Testis (tissue), 2 donors: ENCODE measurements at regions not wholly inside any gene's neighbourhood (a gene's known extent, or its start where the extent isn't known, plus 50 kb on each side); places are given as distances from the start of the nearest gene placed in this dataset.
"Not testable (repeated sequence)": the region's sequence is repeated elsewhere in the genome, so short reads cannot be mapped to it uniquely, and the experiment has no call there.

Experiments
- DNase-seq: peaks from one replicate; pipeline ENCODE4 v3.0.0-alpha.2; 2019
- H3K27ac ChIP-seq, 2 donors: fragments of 200-600 bp; sonication (generic); one replicate each; pipeline ENCODE4 v1.5.1; 2019
- H3K27me3 ChIP-seq: fragments of 200-600 bp; sonication (generic); one replicate; pipeline ENCODE4 v1.5.1; 2019
- H3K36me3 ChIP-seq: fragments of 200-600 bp; sonication (generic); one replicate; pipeline ENCODE4 v1.5.1; 2017; ENCODE audit warnings: low read depth; ENCODE audit errors: missing control alignments
- H3K4me1 ChIP-seq: fragments of 200-600 bp; sonication (generic); one replicate; pipeline ENCODE4 v1.5.1; 2019
- H3K4me3 ChIP-seq, 2 donors: fragments of 200-600 bp; sonication (generic); one replicate each; pipeline ENCODE4 v1.5.1; 2017 to 2019
- H3K9me3 ChIP-seq: fragments of 200-600 bp; sonication (generic); one replicate; pipeline ENCODE4 v1.5.1; 2017
- CTCF ChIP-seq, 3 experiments: fragments of 450-650 bp in 2 of 3; fragments of 200-600 bp in 1 of 3; sonication (generic) in 1 of 3; IDR thresholded peaks; one replicate each; pipeline ENCODE4 v1.5.1; 2016 to 2019; ENCODE audit warnings: antibody characterized with exemption in 3 of 3, mild to moderate bottlenecking in 2 of 3, moderate library complexity in 1 of 3
- POLR2A ChIP-seq: fragments of 450-650 bp; IDR thresholded peaks from one replicate; pipeline ENCODE4 v1.6.1; 2017; ENCODE audit warnings: antibody characterized with exemption, mild to moderate bottlenecking, moderate library complexity
- WGBS, 2 donors: methylation state at CpG; one replicate each; pipeline ENCODE4 v1.1.5; 2018; 5-methylcytosine and 5-hydroxymethylcytosine counted together
- intact Hi-C: fragments of 100-400 bp; cut with DNase I; formaldehyde crosslinking; loops from one replicate; pipeline ENCODE4 v1.15.1; 2023; ENCODE audit warnings: low total_unique reads

GRCh38 chr1:233805786-233806185 is 98.7 kb upstream of the SLC35F3 start:
- no peak for DNase-seq
- Histone ChIP-seq H3K27ac (no peak overlapping the region), H3K4me1 (no peaks in the 10 kb centered on the region), H3K36me3 (no peaks in the 10 kb centered on the region), H3K9me3 (no peaks in the 10 kb centered on the region), H3K27me3 (no peaks in the 10 kb centered on the region), H3K4me3 (no peak overlapping the region)
- WGBS, 2 donors: 81 to 91% methylated on average over 2 of the region's 2 CpGs
- intact Hi-C loops: no loop called here
- no peak for TF ChIP-seq CTCF (IDR thresholded peaks at IDR 0.05)
- no peak for TF ChIP-seq POLR2A

GRCh38 chr1:233815357-233815756 is 89.1 kb upstream of the SLC35F3 start:
- no peaks in the 10 kb centered on the region for H3K9me3 ChIP-seq
- no peaks in the 10 kb centered on the region for H3K4me1 ChIP-seq
- H3K4me3 ChIP-seq: no peak overlapping the region
- no peak overlapping the region for H3K27ac ChIP-seq
- no peaks in the 10 kb centered on the region for H3K36me3 ChIP-seq
- TF ChIP-seq CTCF (IDR thresholded peaks at IDR 0.05) (no peak), POLR2A (no peak)
- no peak for DNase-seq
- no peaks in the 10 kb centered on the region for H3K27me3 ChIP-seq
- WGBS, 2 donors: 40 to 92% methylated on average over 1 of the region's 1 CpG
- intact Hi-C loops: no loop called here

GRCh38 chr1:233815865-233816264 is 88.6 kb upstream of the SLC35F3 start:
- no peak overlapping the region for H3K27ac ChIP-seq
- DNase-seq: no peak
- H3K4me1 ChIP-seq: no peaks in the 10 kb centered on the region
- intact Hi-C loops: no loop called here
- H3K9me3 ChIP-seq: no peaks in the 10 kb centered on the region
- no peaks in the 10 kb centered on the region for H3K36me3 ChIP-seq
- H3K4me3 ChIP-seq: no peak overlapping the region
- 77 to 91% methylated on average over 3 of the region's 3 CpGs for WGBS, 2 donors
- no peak for TF ChIP-seq POLR2A
- TF ChIP-seq CTCF (IDR thresholded peaks at IDR 0.05): no peak
- H3K27me3 ChIP-seq: no peaks in the 10 kb centered on the region

- H3K27me3 ChIP-seq: no peaks in the 10 kb centered on the region
- intact Hi-C loops: no loop called here
- H3K4me3 ChIP-seq: no peak overlapping the region
- no peaks in the 10 kb centered on the region for H3K4me1 ChIP-seq
- TF ChIP-seq POLR2A (no peak), CTCF (IDR thresholded peaks at IDR 0.05) (no peak)
- WGBS, 2 donors: 87 to 95% methylated on average over 2 of the region's 2 CpGs
- no peaks in the 10 kb centered on the region for H3K36me3 ChIP-seq
- DNase-seq: no peak
- H3K27ac ChIP-seq: no peak overlapping the region
- H3K9me3 ChIP-seq: no peaks in the 10 kb centered on the region
These were observed 88.1 kb upstream of the SLC35F3 start for GRCh38 chr1:233816348-233816747.

GRCh38 chr1:233819042-233819441 is 85.4 kb upstream of the SLC35F3 start:
- no peaks in the 10 kb centered on the region for H3K4me1 ChIP-seq
- H3K27me3 ChIP-seq: no peaks in the 10 kb centered on the region
- H3K27ac ChIP-seq: no peak overlapping the region
- no peak overlapping the region for H3K4me3 ChIP-seq
- no peaks in the 10 kb centered on the region for H3K36me3 ChIP-seq
- no peaks in the 10 kb centered on the region for H3K9me3 ChIP-seq
- TF ChIP-seq POLR2A (no peak), CTCF (IDR thresholded peaks at IDR 0.05) (no peak)
- intact Hi-C loops: no loop called here
- WGBS, 2 donors: 43 to 60% methylated on average over 1 of the region's 1 CpG
- DNase-seq: no peak

GRCh38 chr1:233824179-233824578 is 80.3 kb upstream of the SLC35F3 start:
- DNase-seq, intact Hi-C loops: not testable (repeated sequence)
- WGBS, 2 donors: 86 to 94% methylated on average over 2 of the region's 2 CpGs

GRCh38 chr1:233827937-233828336 is 76.5 kb upstream of the SLC35F3 start:
- DNase-seq, H3K9me3 ChIP-seq, intact Hi-C loops, H3K36me3 ChIP-seq, H3K27me3 ChIP-seq, H3K27ac ChIP-seq, H3K4me1 ChIP-seq, H3K4me3 ChIP-seq: not testable (repeated sequence)
- WGBS, 2 donors: 73 to 74% methylated on average over 2 of the region's 2 CpGs

More at GRCh38 chr1:233824179-233824578, 80.3 kb upstream of the SLC35F3 start:
- not testable (repeated sequence) for H3K36me3 ChIP-seq, H3K4me1 ChIP-seq, H3K27me3 ChIP-seq, H3K27ac ChIP-seq, H3K4me3 ChIP-seq, H3K9me3 ChIP-seq
